ENCODE measurements at regions not wholly inside any gene's neighbourhood (a gene's known extent, or its start where the extent isn't known, plus 50 kb on each side); places are given as distances from the start of the nearest gene placed in this dataset.

DNA sequence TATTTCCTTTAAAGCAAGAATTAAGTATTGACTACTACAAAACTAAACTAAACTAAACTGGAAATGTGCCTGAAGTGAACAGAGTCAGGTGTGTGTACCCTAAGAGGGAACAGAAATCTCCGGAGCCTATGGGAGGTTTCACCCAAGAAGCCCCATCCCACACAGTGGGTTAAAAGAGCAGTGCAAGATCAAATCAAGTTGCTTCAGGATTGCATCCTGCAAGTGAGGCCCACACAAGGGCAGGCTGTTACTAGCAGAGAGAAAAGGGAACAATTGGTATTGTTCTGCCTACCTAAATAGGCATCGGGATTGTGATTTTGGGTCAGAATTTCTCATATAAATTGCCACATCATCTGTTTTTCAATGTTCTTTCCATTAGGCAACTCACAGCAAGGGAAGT lies 113.3 kb upstream of the CDC14C start:
- Mint-ChIP-seq H3K9me3 (no peaks in the 10 kb centered on the region), H3K36me3 (ENCODE audit: insufficient read depth in 1 of 3, low read depth in 3 of 3) (no peaks in the 10 kb centered on the region), H3K4me1 (no peaks in the 10 kb centered on the region), H3K27me3 (ENCODE audit: low read depth) (no peaks in the 10 kb centered on the region; the same call in 1 of the 2 replicates), H3K4me3 (no peak overlapping the region), H3K27ac (no peak overlapping the region)
- Histone ChIP-seq H2BK120ac (ENCODE audit: low read depth, low read length, poor library complexity, severe bottlenecking) (no peak overlapping the region), H4K8ac (replicated peaks; ENCODE audit: insufficient read length, low read depth, low read length) (no peak overlapping the region), H2BK12ac (ENCODE audit: insufficient read length, low read depth, low read length) (no peak overlapping the region), H3K23ac (ENCODE audit: insufficient read length, low read depth, low read length) (no peak overlapping the region), H3K9ac (ENCODE audit: extremely low read depth, insufficient read length, low read length) (no peak overlapping the region), H3K18ac (ENCODE audit: insufficient read length, low read depth, low read length) (no peak overlapping the region), H3K4ac (ENCODE audit: low read depth, low read length) (no peak overlapping the region), H3K23me2 (ENCODE audit: insufficient read length, low read depth, low read length, poor library complexity, severe bottlenecking) (no peaks in the 10 kb centered on the region), H2AK5ac (ENCODE audit: insufficient read length, low read length) (no peak overlapping the region), H3K4me1 (ENCODE audit: insufficient read depth, low read length) (no peaks in the 10 kb centered on the region), H2BK5ac (ENCODE audit: insufficient read length, low read length) (no peak overlapping the region), H3K56ac (ENCODE audit: insufficient read length, low read depth, low read length) (no peak overlapping the region), H3T11ph (ENCODE audit: low read length) (no peak overlapping the region), H2BK15ac (ENCODE audit: low read depth, low read length) (no peak overlapping the region), H3K79me1 (ENCODE audit: insufficient read depth, low read depth, low read length, poor library complexity, severe bottlenecking) (no peaks in the 10 kb centered on the region), H2AFZ (ENCODE audit: low read length) (no peak overlapping the region), H3K27ac (ENCODE audit: insufficient read length, low read depth, low read length) (no peak overlapping the region), H4K5ac (ENCODE audit: insufficient read length, low read depth, low read length) (no peak overlapping the region), H4K20me1 (ENCODE audit: control insufficient read depth, insufficient read depth, insufficient read length) (no peaks in the 10 kb centered on the region), H2BK20ac (ENCODE audit: low read depth, low read length, poor library complexity, severe bottlenecking) (no peak overlapping the region), H3K9me3 (ENCODE audit: control insufficient read depth, low read depth, low read length) (no peaks in the 10 kb centered on the region), H3K14ac (ENCODE audit: insufficient read depth, low read length) (no peak overlapping the region), H4K91ac (ENCODE audit: insufficient read length, low read depth, low read length) (no peak overlapping the region), H3K79me2 (ENCODE audit: insufficient read depth, low read length) (no peaks in the 10 kb centered on the region), H3K27me3 (ENCODE audit: insufficient read depth, low read length) (no peaks in the 10 kb centered on the region), H3K4me2 (ENCODE audit: insufficient read depth, insufficient read length, low read length) (no peak overlapping the region)
- no CpG with 5 or more reads among the region's 2 CpGs for WGBS (ENCODE audit: extremely low coverage, insufficient read length, low lambda C conversion rate)
- DNase-seq = no peak
- TF ChIP-seq, protein P1, sequence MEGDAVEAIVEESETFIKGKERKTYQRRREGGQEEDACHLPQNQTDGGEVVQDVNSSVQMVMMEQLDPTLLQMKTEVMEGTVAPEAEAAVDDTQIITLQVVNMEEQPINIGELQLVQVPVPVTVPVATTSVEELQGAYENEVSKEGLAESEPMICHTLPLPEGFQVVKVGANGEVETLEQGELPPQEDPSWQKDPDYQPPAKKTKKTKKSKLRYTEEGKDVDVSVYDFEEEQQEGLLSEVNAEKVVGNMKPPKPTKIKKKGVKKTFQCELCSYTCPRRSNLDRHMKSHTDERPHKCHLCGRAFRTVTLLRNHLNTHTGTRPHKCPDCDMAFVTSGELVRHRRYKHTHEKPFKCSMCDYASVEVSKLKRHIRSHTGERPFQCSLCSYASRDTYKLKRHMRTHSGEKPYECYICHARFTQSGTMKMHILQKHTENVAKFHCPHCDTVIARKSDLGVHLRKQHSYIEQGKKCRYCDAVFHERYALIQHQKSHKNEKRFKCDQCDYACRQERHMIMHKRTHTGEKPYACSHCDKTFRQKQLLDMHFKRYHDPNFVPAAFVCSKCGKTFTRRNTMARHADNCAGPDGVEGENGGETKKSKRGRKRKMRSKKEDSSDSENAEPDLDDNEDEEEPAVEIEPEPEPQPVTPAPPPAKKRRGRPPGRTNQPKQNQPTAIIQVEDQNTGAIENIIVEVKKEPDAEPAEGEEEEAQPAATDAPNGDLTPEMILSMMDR (conservative IDR thresholded peaks at IDR 0.05) = no peak

Measured in H9 (cell line).